PC-9 (cell line): ENCODE measurements at regions not wholly inside any gene's neighbourhood (a gene's known extent, or its start where the extent isn't known, plus 50 kb on each side); places are given as distances from the start of the nearest gene placed in this dataset.

ENCODE experiments used
- BruUV-seq: library from RNA; stranded (reverse); fragments of 400-500 nt; replicated peaks from 2 replicates; lab custom pipeline; 2021; lab: Mats Ljungman, UMichigan
- CTCF ChIA-PET: fragments of 300-600 bp; sonication (Branson Sonifier 250); formaldehyde crosslinking; loops from one replicate; lab custom pipeline; 2022; ENCODE audit warnings: antibody characterized with exemption; lab: Charles Lee
- POLR2A ChIA-PET: fragments of 300-600 bp; sonication (Branson Sonifier 250); formaldehyde crosslinking; loops from one replicate; lab custom pipeline; 2022; ENCODE audit warnings: antibody characterized with exemption; ENCODE audit not compliant: unreplicated experiment; lab: Charles Lee
- DNase-seq, 2 experiments: peaks; one replicate each; pipeline versions ENCODE4 v3.0.0 to v3.0.0-alpha.2; 2015 to 2022; ENCODE audit warnings: mixed read lengths in 1 of 2
- H2AFZ ChIP-seq: fragments of 200-600 bp; sonication (generic); 2 replicates; pipeline ENCODE4 v1.8.1; 2017; ENCODE audit warnings: antibody characterized with exemption
- H3F3A ChIP-seq: fragments of 200-600 bp; sonication (generic); 2 replicates; pipeline ENCODE4 v1.8.1; 2017; ENCODE audit warnings: antibody characterized with exemption, mild to moderate bottlenecking, low read depth; ENCODE audit not compliant: insufficient read depth
- H3K27ac ChIP-seq: fragments of 200-600 bp; sonication (generic); 2 replicates; pipeline ENCODE4 v1.6.1; 2016; ENCODE audit warnings: mixed run types
- H3K27me3 ChIP-seq: fragments of 200-600 bp; sonication (generic); 2 replicates; pipeline ENCODE4 v1.6.1; 2016; ENCODE audit warnings: low read depth, mixed run types; ENCODE audit not compliant: insufficient read depth
- H3K36me3 ChIP-seq: fragments of 200-600 bp; sonication (generic); 2 replicates; pipeline ENCODE4 v1.6.1; 2016; ENCODE audit warnings: low read depth, mixed run types
- H3K4me1 ChIP-seq: fragments of 200-600 bp; sonication (generic); replicated peaks from 2 replicates; pipeline ENCODE4 v1.6.1; 2016; ENCODE audit warnings: mixed run types; ENCODE audit not compliant: insufficient read depth
- H3K4me2 ChIP-seq: fragments of 200-600 bp; sonication (generic); 2 replicates; pipeline ENCODE4 v1.6.1; 2017; ENCODE audit warnings: mixed run types
- H3K4me3 ChIP-seq: fragments of 200-600 bp; sonication (generic); 2 replicates; pipeline ENCODE4 v1.6.1; 2016; ENCODE audit warnings: mixed run types
- H3K79me2 ChIP-seq: fragments of 200-600 bp; sonication (generic); 2 replicates; pipeline ENCODE4 v1.6.1; 2017; ENCODE audit warnings: low read depth, mixed run types
- H3K9me2 ChIP-seq: fragments of 200-600 bp; sonication (generic); 2 replicates; pipeline ENCODE4 v1.8.1; 2017; ENCODE audit warnings: mild to moderate bottlenecking; ENCODE audit not compliant: insufficient read depth
- H3K9me3 ChIP-seq: fragments of 200-600 bp; sonication (generic); 2 replicates; pipeline ENCODE4 v1.8.1; 2016; ENCODE audit warnings: low read depth; ENCODE audit not compliant: insufficient read depth
- H4K20me1 ChIP-seq: fragments of 200-600 bp; sonication (generic); 2 replicates; pipeline ENCODE4 v1.8.1; 2017; ENCODE audit not compliant: insufficient read depth
- EZH2 ChIP-seq: fragments of 200-600 bp; sonication (generic); IDR thresholded peaks from 2 replicates; pipeline ENCODE4 v1.8.0; 2017; ENCODE audit warnings: antibody characterized with exemption, low read depth
- intact Hi-C: fragments of 100-400 bp; cut with micrococcal nuclease; formaldehyde crosslinking; loops from one replicate; pipeline ENCODE4 v1.10.0; 2022; ENCODE audit not compliant: unreplicated experiment
- TF ChIP-seq, protein P1 (sequence below): fragments of 200-600 bp; sonication (generic); conservative IDR thresholded peaks from 2 replicates; pipeline ENCODE4 v1.6.1; 2017; ENCODE audit warnings: mixed run types, antibody characterized with exemption, mild to moderate bottlenecking, moderate library complexity

DNA sequence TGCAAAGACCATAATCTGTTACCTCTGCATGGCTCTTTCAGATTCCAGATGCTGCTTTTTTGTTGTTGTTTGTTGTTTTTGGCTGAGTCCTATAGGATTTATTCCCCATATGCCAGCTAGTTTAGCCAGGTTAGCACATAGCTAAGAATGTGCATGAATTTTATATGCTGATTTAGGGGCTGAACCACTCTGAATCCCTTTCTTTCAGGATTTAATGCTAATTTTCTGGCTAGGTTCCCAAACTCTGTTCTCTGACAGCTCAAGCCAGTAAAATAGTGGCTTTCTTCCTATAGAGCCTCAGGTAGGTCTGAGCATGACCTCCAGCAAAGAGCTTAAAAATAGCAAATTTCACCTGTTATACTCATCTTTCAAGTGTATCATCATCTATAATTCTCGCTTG lies 521.4 kb downstream of the CAAP1 start:
- CTCF ChIA-PET, result no interaction called here
- Histone ChIP-seq H3K4me3 (no peak overlapping the region), H3K27ac (no peak overlapping the region), H3F3A (no peaks in the 10 kb centered on the region), H2AFZ (no peak overlapping the region), H3K4me2 (no peak overlapping the region), H3K4me1 (no peaks in the 10 kb centered on the region), H3K36me3 (no peaks in the 10 kb centered on the region), H3K9me3 (no peaks in the 10 kb centered on the region), H3K9me2 (no peaks in the 10 kb centered on the region), H3K27me3 (no peaks in the 10 kb centered on the region), H4K20me1 (no peaks in the 10 kb centered on the region), H3K79me2 (no peaks in the 10 kb centered on the region)
- intact Hi-C loops, result no loop called here
- TF ChIP-seq, protein P1, sequence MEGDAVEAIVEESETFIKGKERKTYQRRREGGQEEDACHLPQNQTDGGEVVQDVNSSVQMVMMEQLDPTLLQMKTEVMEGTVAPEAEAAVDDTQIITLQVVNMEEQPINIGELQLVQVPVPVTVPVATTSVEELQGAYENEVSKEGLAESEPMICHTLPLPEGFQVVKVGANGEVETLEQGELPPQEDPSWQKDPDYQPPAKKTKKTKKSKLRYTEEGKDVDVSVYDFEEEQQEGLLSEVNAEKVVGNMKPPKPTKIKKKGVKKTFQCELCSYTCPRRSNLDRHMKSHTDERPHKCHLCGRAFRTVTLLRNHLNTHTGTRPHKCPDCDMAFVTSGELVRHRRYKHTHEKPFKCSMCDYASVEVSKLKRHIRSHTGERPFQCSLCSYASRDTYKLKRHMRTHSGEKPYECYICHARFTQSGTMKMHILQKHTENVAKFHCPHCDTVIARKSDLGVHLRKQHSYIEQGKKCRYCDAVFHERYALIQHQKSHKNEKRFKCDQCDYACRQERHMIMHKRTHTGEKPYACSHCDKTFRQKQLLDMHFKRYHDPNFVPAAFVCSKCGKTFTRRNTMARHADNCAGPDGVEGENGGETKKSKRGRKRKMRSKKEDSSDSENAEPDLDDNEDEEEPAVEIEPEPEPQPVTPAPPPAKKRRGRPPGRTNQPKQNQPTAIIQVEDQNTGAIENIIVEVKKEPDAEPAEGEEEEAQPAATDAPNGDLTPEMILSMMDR, result no peak
- no peak for TF ChIP-seq EZH2
- POLR2A ChIA-PET, result no interaction called here
- DNase-seq, result no peak
- no TSS peak for BruUV-seq

DNA sequence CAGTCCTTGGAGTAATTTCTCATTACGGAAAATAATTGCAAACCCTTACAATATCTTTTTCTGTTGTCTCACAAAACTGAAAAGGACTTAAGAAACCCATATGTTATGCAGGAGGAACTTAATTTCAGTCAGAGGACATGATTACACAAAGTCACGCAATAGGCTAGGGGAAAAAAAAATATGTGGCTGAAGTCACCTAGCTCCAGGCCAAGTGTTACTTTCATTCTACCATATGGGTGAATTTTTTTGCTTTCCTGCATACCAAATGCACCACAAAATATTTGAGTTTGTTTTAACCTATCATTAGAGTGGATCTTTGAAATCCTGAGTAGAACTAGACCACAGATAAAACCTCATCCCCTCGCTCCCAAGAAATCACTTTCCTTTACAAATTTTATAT lies 523.5 kb downstream of the CAAP1 start:
- no peaks in the 10 kb centered on the region for H3K79me2 ChIP-seq
- POLR2A ChIA-PET, result no interaction called here

GRCh38 chr9:26368241-26368640 lies 524.4 kb downstream of the CAAP1 start:
- no peak overlapping the region for H3K4me2 ChIP-seq
- POLR2A ChIA-PET, result no interaction called here
- H3F3A ChIP-seq, result no peaks in the 10 kb centered on the region
- no peak overlapping the region for H3K27ac ChIP-seq
- no peak for TF ChIP-seq EZH2
- TF ChIP-seq, protein P1, result no peak
- DNase-seq, result no peak
- H3K79me2 ChIP-seq, result no peaks in the 10 kb centered on the region
- H3K27me3 ChIP-seq, result no peaks in the 10 kb centered on the region
- no peaks in the 10 kb centered on the region for H4K20me1 ChIP-seq
- no peaks in the 10 kb centered on the region for H3K9me3 ChIP-seq
- intact Hi-C loops, result no loop called here
- H2AFZ ChIP-seq, result no peak overlapping the region
- H3K4me3 ChIP-seq, result no peak overlapping the region
- CTCF ChIA-PET, result no interaction called here
- no peaks in the 10 kb centered on the region for H3K9me2 ChIP-seq
- H3K36me3 ChIP-seq, result no peaks in the 10 kb centered on the region
- H3K4me1 ChIP-seq, result no peaks in the 10 kb centered on the region
- BruUV-seq, result no TSS peak

More for the DNA sequence above, 523.5 kb downstream of the CAAP1 start:
- Histone ChIP-seq H3K9me3 (no peaks in the 10 kb centered on the region), H2AFZ (no peak overlapping the region), H3K27ac (no peak overlapping the region), H3F3A (no peaks in the 10 kb centered on the region), H3K4me1 (no peaks in the 10 kb centered on the region), H3K9me2 (no peaks in the 10 kb centered on the region), H3K36me3 (no peaks in the 10 kb centered on the region), H4K20me1 (no peaks in the 10 kb centered on the region), H3K27me3 (no peaks in the 10 kb centered on the region), H3K4me2 (no peak overlapping the region), H3K4me3 (no peak overlapping the region)
- no TSS peak for BruUV-seq
- no peak for DNase-seq
- no peak for TF ChIP-seq EZH2
- TF ChIP-seq, protein P1, result no peak
- intact Hi-C loops, result no loop called here
- CTCF ChIA-PET, result no interaction called here
